Ovary (tissue), 3 donors: ENCODE measurements at regions not wholly inside any gene's neighbourhood (a gene's known extent, or its start where the extent isn't known, plus 50 kb on each side); places are given as distances from the start of the nearest gene placed in this dataset.

ENCODE experiments used
- CTCF ChIP-seq, 3 donors: fragments of 450-650 bp in 2 of 3; fragments of 200-600 bp in 1 of 3; IDR thresholded peaks; one replicate each; pipeline versions ENCODE4 v1.5.1 to v1.8.0; 2016 to 2022; ENCODE audit warnings: antibody characterized with exemption in 3 of 3, mild to moderate bottlenecking in 1 of 3
- EP300 ChIP-seq: sonication (generic); formaldehyde crosslinking; IDR thresholded peaks from one replicate; pipeline ENCODE4 v1.6.1; 2017; ENCODE audit warnings: antibody characterized with exemption
- POLR2A ChIP-seq: fragments of 450-650 bp; IDR thresholded peaks from one replicate; pipeline ENCODE4 v1.6.1; 2017; ENCODE audit warnings: antibody characterized with exemption, mild to moderate bottlenecking, moderate library complexity
- donor health status: DM: no; HTN: no; CAD: no.

GRCh38 chr10:44294726-44295412, 90.0 kb downstream of the CXCL12 start:
- TF ChIP-seq CTCF (IDR thresholded peaks at IDR 0.05), result no peak
- no peak for TF ChIP-seq EP300
- TF ChIP-seq POLR2A, result no peak
